ENCODE measurements at regions not wholly inside any gene's neighbourhood (a gene's known extent, or its start where the extent isn't known, plus 50 kb on each side); places are given as distances from the start of the nearest gene placed in this dataset.

DNA sequence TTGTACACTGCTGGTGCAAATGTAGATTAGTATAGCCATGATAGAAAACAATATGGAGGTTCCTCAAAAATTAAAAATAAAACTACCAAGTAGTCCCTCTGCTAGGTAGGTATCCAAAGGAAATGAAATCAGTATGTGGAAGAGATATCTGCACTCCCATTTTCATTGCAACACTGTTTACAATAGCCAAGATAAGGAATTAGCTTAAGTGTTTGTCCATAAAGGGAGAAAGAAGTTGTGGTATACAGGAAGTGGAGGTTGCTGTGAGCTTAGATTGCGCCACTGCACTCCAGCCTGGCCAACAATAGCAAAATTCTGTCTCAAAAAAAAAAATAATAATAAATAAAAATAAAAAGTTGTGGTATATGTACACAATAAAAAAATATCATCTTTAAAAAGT lies 325.0 kb upstream of the EMCN start:
- Histone ChIP-seq H3K36me3 (ENCODE audit: low read depth, low read length) (no peaks in the 10 kb centered on the region), H3K9me3 (ENCODE audit: low read length) (no peaks in the 10 kb centered on the region), H3K4me2 (ENCODE audit: low read length) (no peak overlapping the region), H3K27me3 (ENCODE audit: low read length) (no peaks in the 10 kb centered on the region), H3F3A (ENCODE audit: low read length, unreplicated experiment) (no peaks in the 10 kb centered on the region), H3K4me1 (ENCODE audit: insufficient read depth, low read length) (no peaks in the 10 kb centered on the region), H3K9me2 (replicated peaks; ENCODE audit: low read length) (no peaks in the 10 kb centered on the region), H3K79me2 (ENCODE audit: low read length) (no peaks in the 10 kb centered on the region), H3K9ac (ENCODE audit: low read length) (no peak overlapping the region), H2AFZ (ENCODE audit: low read length) (no peak overlapping the region), H4K20me1 (ENCODE audit: low read length) (no peaks in the 10 kb centered on the region), H3K4me3 (ENCODE audit: low read length) (no peak overlapping the region), H3K27ac (ENCODE audit: low read length) (no peak overlapping the region)
- ATAC-seq = no peak
- ChIA-PET CTCF (no interaction called here), POLR2A (ENCODE audit: unreplicated experiment) (no interaction called here)
- TF ChIP-seq EZH2phosphoT487 (IDR thresholded peaks at IDR 0.05; ENCODE audit: borderline replicate concordance, low read length) = no peak
- no peak for TF ChIP-seq EZH2 (IDR thresholded peaks at IDR 0.05; ENCODE audit: low read length, unreplicated experiment)
- TF ChIP-seq, protein P1, sequence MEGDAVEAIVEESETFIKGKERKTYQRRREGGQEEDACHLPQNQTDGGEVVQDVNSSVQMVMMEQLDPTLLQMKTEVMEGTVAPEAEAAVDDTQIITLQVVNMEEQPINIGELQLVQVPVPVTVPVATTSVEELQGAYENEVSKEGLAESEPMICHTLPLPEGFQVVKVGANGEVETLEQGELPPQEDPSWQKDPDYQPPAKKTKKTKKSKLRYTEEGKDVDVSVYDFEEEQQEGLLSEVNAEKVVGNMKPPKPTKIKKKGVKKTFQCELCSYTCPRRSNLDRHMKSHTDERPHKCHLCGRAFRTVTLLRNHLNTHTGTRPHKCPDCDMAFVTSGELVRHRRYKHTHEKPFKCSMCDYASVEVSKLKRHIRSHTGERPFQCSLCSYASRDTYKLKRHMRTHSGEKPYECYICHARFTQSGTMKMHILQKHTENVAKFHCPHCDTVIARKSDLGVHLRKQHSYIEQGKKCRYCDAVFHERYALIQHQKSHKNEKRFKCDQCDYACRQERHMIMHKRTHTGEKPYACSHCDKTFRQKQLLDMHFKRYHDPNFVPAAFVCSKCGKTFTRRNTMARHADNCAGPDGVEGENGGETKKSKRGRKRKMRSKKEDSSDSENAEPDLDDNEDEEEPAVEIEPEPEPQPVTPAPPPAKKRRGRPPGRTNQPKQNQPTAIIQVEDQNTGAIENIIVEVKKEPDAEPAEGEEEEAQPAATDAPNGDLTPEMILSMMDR (conservative IDR thresholded peaks at IDR 0.05; ENCODE audit: low read depth, low read length) = no peak
- intact Hi-C loops (cut with micrococcal nuclease) = no loop called here
- no TSS peak for BruUV-seq (replicated peaks)
- no peak for DNase-seq

DNA sequence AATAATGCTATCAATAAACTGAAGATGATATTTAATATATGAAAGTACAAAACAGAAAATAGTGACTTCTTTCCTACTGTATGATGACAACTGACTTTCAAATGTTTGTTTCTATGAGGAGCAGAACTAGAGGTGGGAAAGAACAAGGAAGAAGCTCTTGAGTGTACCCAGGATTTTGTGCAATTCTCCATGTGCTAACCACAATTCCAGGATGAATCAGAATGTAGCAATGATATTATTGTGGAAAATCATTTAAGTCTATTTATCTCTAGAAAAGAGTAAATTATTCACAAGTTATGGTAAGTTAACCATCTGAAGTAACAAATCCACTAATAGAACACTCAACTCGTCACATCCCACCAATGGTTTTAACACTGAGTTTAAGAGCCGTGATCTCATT lies 324.1 kb upstream of the EMCN start:
- Histone ChIP-seq H3K4me2 (ENCODE audit: low read length) (no peak overlapping the region), H3K79me2 (ENCODE audit: low read length) (no peaks in the 10 kb centered on the region), H3F3A (ENCODE audit: low read length, unreplicated experiment) (no peaks in the 10 kb centered on the region), H4K20me1 (ENCODE audit: low read length) (no peaks in the 10 kb centered on the region), H3K9me3 (ENCODE audit: low read length) (no peaks in the 10 kb centered on the region), H3K9ac (ENCODE audit: low read length) (no peak overlapping the region), H3K36me3 (ENCODE audit: low read depth, low read length) (no peaks in the 10 kb centered on the region), H3K4me3 (ENCODE audit: low read length) (no peak overlapping the region), H3K4me1 (ENCODE audit: insufficient read depth, low read length) (no peaks in the 10 kb centered on the region), H3K9me2 (replicated peaks; ENCODE audit: low read length) (no peaks in the 10 kb centered on the region), H2AFZ (ENCODE audit: low read length) (no peak overlapping the region), H3K27me3 (ENCODE audit: low read length) (no peaks in the 10 kb centered on the region), H3K27ac (ENCODE audit: low read length) (no peak overlapping the region)
- no peak for TF ChIP-seq EZH2phosphoT487 (IDR thresholded peaks at IDR 0.05; ENCODE audit: borderline replicate concordance, low read length)
- TF ChIP-seq EZH2 (IDR thresholded peaks at IDR 0.05; ENCODE audit: low read length, unreplicated experiment) = no peak
- TF ChIP-seq, protein P1 (conservative IDR thresholded peaks at IDR 0.05; ENCODE audit: low read depth, low read length) = no peak
- BruUV-seq (replicated peaks) = no TSS peak
- ChIA-PET CTCF (no interaction called here), POLR2A (ENCODE audit: unreplicated experiment) (no interaction called here)
- intact Hi-C loops (cut with micrococcal nuclease) = no loop called here
- ATAC-seq = no peak
- DNase-seq = no peak

DNA sequence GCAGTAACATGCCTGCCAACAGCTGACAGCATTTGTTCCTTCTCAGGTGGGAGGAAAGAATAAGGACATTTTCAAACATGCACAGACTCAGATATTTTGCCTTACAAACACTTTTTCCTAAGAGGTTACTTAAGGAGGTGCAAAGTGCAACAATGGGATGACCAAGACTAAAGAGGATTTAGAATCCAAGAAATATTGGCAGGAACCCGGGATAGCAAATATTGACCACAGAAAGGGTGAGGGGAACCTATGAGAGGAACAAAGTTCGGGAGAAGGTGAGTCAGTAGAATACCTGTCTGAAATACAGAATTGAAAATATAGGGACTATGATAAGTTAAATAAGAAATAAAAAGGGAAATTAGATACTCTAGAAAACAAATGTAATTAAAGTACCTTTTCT lies 321.9 kb upstream of the EMCN start:
- CTCF ChIA-PET = no interaction called here
- Histone ChIP-seq H3K36me3 (ENCODE audit: low read depth, low read length) (no peaks in the 10 kb centered on the region), H2AFZ (ENCODE audit: low read length) (no peak overlapping the region), H3K9me3 (ENCODE audit: low read length) (no peaks in the 10 kb centered on the region), H3K4me2 (ENCODE audit: low read length) (no peak overlapping the region), H3K4me1 (ENCODE audit: insufficient read depth, low read length) (no peaks in the 10 kb centered on the region), H3F3A (ENCODE audit: low read length, unreplicated experiment) (no peaks in the 10 kb centered on the region), H3K9me2 (replicated peaks; ENCODE audit: low read length) (no peaks in the 10 kb centered on the region), H4K20me1 (ENCODE audit: low read length) (no peaks in the 10 kb centered on the region), H3K4me3 (ENCODE audit: low read length) (no peak overlapping the region), H3K79me2 (ENCODE audit: low read length) (no peaks in the 10 kb centered on the region), H3K9ac (ENCODE audit: low read length) (no peak overlapping the region), H3K27ac (ENCODE audit: low read length) (no peak overlapping the region), H3K27me3 (ENCODE audit: low read length) (no peaks in the 10 kb centered on the region)
- TF ChIP-seq EZH2phosphoT487 (IDR thresholded peaks at IDR 0.05; ENCODE audit: borderline replicate concordance, low read length) (no peak), EZH2 (IDR thresholded peaks at IDR 0.05; ENCODE audit: low read length, unreplicated experiment) (no peak)
- TF ChIP-seq, protein P1 (conservative IDR thresholded peaks at IDR 0.05; ENCODE audit: low read depth, low read length) = no peak
- ATAC-seq (no peak), DNase-seq (no peak)
- no TSS peak for BruUV-seq (replicated peaks)
- POLR2A ChIA-PET (ENCODE audit: unreplicated experiment) = no interaction called here
- intact Hi-C loops (cut with micrococcal nuclease) = no loop called here
